GM23338 (cell line): ENCODE measurements at regions not wholly inside any gene's neighbourhood (a gene's known extent, or its start where the extent isn't known, plus 50 kb on each side); places are given as distances from the start of the nearest gene placed in this dataset.
A peak's percentile ranks its signal among the peaks of the same experiment; 100 is the strongest.

Experiments
- ATAC-seq: fragments of 200-7000 bp; cut with Tn5 transposase; 3 replicates; pipeline ENCODE4 v1.9.1; 2020
- DNase-seq: peaks from one replicate; pipeline ENCODE4 v3.0.0-alpha.2; 2015; ENCODE audit warnings: low spot score
- H2AFZ ChIP-seq: fragments of 200-600 bp; sonication (generic); 2 replicates; pipeline ENCODE4 v1.8.0; 2016; ENCODE audit warnings: antibody characterized with exemption, mild to moderate bottlenecking, moderate library complexity
- H3F3A ChIP-seq: fragments of 200-600 bp; sonication (generic); replicated peaks from 2 replicates; pipeline ENCODE4 v1.8.0; 2017; ENCODE audit warnings: antibody characterized with exemption, mixed run types, low read depth
- H3K27ac ChIP-seq: fragments of 200-600 bp; sonication (generic); 2 replicates; pipeline ENCODE4 v1.6.1; 2016; ENCODE audit warnings: low read depth
- H3K27me3 ChIP-seq: fragments of 200-600 bp; sonication (generic); 2 replicates; pipeline ENCODE4 v1.8.0; 2016; ENCODE audit warnings: mild to moderate bottlenecking, mixed run types, moderate library complexity; ENCODE audit not compliant: insufficient read depth
- H3K36me3 ChIP-seq: fragments of 200-600 bp; sonication (generic); 2 replicates; pipeline ENCODE4 v1.8.0; 2016; ENCODE audit warnings: mild to moderate bottlenecking; ENCODE audit not compliant: insufficient read depth
- H3K4me1 ChIP-seq: fragments of 200-600 bp; sonication (generic); 2 replicates; pipeline ENCODE4 v1.8.0; 2016; ENCODE audit warnings: mild to moderate bottlenecking, moderate library complexity; ENCODE audit not compliant: insufficient read depth
- H3K4me2 ChIP-seq: fragments of 200-600 bp; sonication (generic); 2 replicates; pipeline ENCODE4 v1.7.1; 2017; ENCODE audit warnings: mixed run types
- H3K4me3 ChIP-seq: fragments of 200-600 bp; sonication (generic); 2 replicates; pipeline ENCODE4 v1.6.1; 2016; ENCODE audit warnings: mixed run types
- H3K79me2 ChIP-seq: fragments of 200-600 bp; sonication (generic); replicated peaks from 2 replicates; pipeline ENCODE4 v1.8.0; 2017; ENCODE audit warnings: mild to moderate bottlenecking; ENCODE audit not compliant: insufficient read depth
- H3K9me2 ChIP-seq: fragments of 200-600 bp; sonication (generic); 2 replicates; pipeline ENCODE4 v1.8.0; 2017; ENCODE audit not compliant: insufficient read depth
- H4K20me1 ChIP-seq: fragments of 200-600 bp; sonication (generic); replicated peaks from 2 replicates; pipeline ENCODE4 v1.8.0; 2017; ENCODE audit warnings: mild to moderate bottlenecking; ENCODE audit not compliant: insufficient read depth
- H3K27ac Mint-ChIP-seq: 2 replicates; pipeline ENCODE4 v1.8.0; 2020; ENCODE audit warnings: inconsistent platforms, mild to moderate bottlenecking, moderate library complexity, mixed read lengths
- H3K27me3 Mint-ChIP-seq: 3 replicates; pipeline ENCODE4 v1.8.0; 2022; ENCODE audit warnings: low read depth, mild to moderate bottlenecking, moderate library complexity, mixed read lengths, inconsistent platforms; ENCODE audit not compliant: insufficient read depth, poor library complexity
- H3K36me3 Mint-ChIP-seq: 3 replicates; pipeline ENCODE4 v1.8.0; 2021; ENCODE audit warnings: low read depth, mild to moderate bottlenecking, inconsistent platforms, moderate library complexity, mixed read lengths
- H3K4me1 Mint-ChIP-seq: 3 replicates; pipeline ENCODE4 v1.8.0; 2020; ENCODE audit warnings: mild to moderate bottlenecking, inconsistent platforms, mixed read lengths
- H3K4me3 Mint-ChIP-seq: 3 replicates; pipeline ENCODE4 v1.8.0; 2021; ENCODE audit warnings: moderate library complexity, mild to moderate bottlenecking, inconsistent platforms, mixed read lengths
- H3K9me3 Mint-ChIP-seq: 3 replicates; pipeline ENCODE4 v1.8.0; 2020; ENCODE audit warnings: moderate library complexity, mild to moderate bottlenecking, inconsistent platforms, mixed read lengths
- CREB1 ChIP-seq: fragments of 250-450 bp; sonication (Bioruptor Pico); IDR thresholded peaks from 2 replicates; pipeline ENCODE4 v1.5.0; 2020; ENCODE audit warnings: low read depth, mild to moderate bottlenecking, moderate library complexity
- EZH2phosphoT487 ChIP-seq: fragments of 200-600 bp; sonication (generic); IDR thresholded peaks from one replicate; pipeline ENCODE4 v1.8.1; 2018; ENCODE audit warnings: antibody characterized with exemption; ENCODE audit not compliant: unreplicated experiment
- JUNB ChIP-seq: IDR thresholded peaks from one replicate; pipeline ENCODE4 v1.6.1; 2016; ENCODE audit warnings: antibody characterized with exemption; ENCODE audit not compliant: unreplicated experiment
- NANOG ChIP-seq: IDR thresholded peaks from 2 replicates; pipeline ENCODE4 v1.6.1; 2016; ENCODE audit warnings: antibody characterized with exemption, borderline replicate concordance
- POLR2AphosphoS5 ChIP-seq: IDR thresholded peaks from 2 replicates; pipeline ENCODE4 v1.6.1; 2016; ENCODE audit warnings: antibody characterized with exemption, low read depth
- STAT1 ChIP-seq: IDR thresholded peaks from one replicate; pipeline ENCODE4 v1.6.1; 2016; ENCODE audit warnings: antibody characterized with exemption; ENCODE audit not compliant: unreplicated experiment
- ZNF331 ChIP-seq: fragments of 250-450 bp; sonication (Bioruptor Pico); IDR thresholded peaks from 2 replicates; pipeline ENCODE4 v1.5.0; 2020; ENCODE audit warnings: low read depth, mild to moderate bottlenecking, moderate library complexity
- TF ChIP-seq, protein P1 (sequence below): IDR thresholded peaks from one replicate; pipeline ENCODE4 v1.6.1; 2018; ENCODE audit warnings: antibody characterized with exemption; ENCODE audit not compliant: unreplicated experiment
- TF ChIP-seq, protein P2 (sequence below), 2 experiments: fragments of 200-600 bp in 1 of 2; sonication (generic) in 1 of 2; conservative IDR thresholded peaks; 2 replicates each; pipeline versions ENCODE4 v1.5.1 to v1.6.1; 2016 to 2017; ENCODE audit warnings: antibody characterized with exemption in 2 of 2, low read depth in 2 of 2, mild to moderate bottlenecking in 2 of 2, moderate library complexity in 1 of 2
- TF ChIP-seq, protein P3 (sequence below): fragments of 250-450 bp; sonication (Bioruptor Pico); IDR thresholded peaks from 2 replicates; pipeline ENCODE4 v1.5.0; 2020; ENCODE audit warnings: mild to moderate bottlenecking, moderate library complexity

- no peaks in the 10 kb centered on the region for H3K27me3 ChIP-seq
- Mint-ChIP-seq H3K27me3 (no peaks in the 10 kb centered on the region), H3K36me3 (peaks cover 10% of the 10 kb centered on the region; the same call in 1 of the 3 replicates), H3K27ac (no peak overlapping the region), H3K4me1 (no peaks in the 10 kb centered on the region), H3K9me3 (peaks cover 16% of the 10 kb centered on the region), H3K4me3 (no peak overlapping the region)
- no peaks in the 10 kb centered on the region for H3K9me2 ChIP-seq
- H3K36me3 ChIP-seq: no peaks in the 10 kb centered on the region
- no peaks in the 10 kb centered on the region for H3K79me2 ChIP-seq
- ATAC-seq (no peak), DNase-seq (no peak)
- no peak overlapping the region for H2AFZ ChIP-seq
- no peak overlapping the region for H3K4me3 ChIP-seq
- no peaks in the 10 kb centered on the region for H4K20me1 ChIP-seq
- TF ChIP-seq STAT1: no peak
- TF ChIP-seq CREB1 (CRISPR knock-in tag): no peak
- no peak for TF ChIP-seq JUNB
- no peak overlapping the region for H3K27ac ChIP-seq
- H3F3A ChIP-seq: no peaks in the 10 kb centered on the region
- H3K4me1 ChIP-seq: no peaks in the 10 kb centered on the region
- no peak overlapping the region for H3K4me2 ChIP-seq
Measured at GRCh38 chr5:105088961-105089360, 1526.4 kb upstream of the NUDT12 start.

GRCh38 chr5:105088102-105088501 is 1525.5 kb upstream of the NUDT12 start:
- H2AFZ ChIP-seq: 0 out of 2 replicates have a peak overlapping the region, but pooled peaks have one; percentile 3
- H3K9me3 Mint-ChIP-seq: peaks cover 10% of the 10 kb centered on the region; the same call in 2 of the 3 replicates
- H3K9me2 ChIP-seq: no peaks in the 10 kb centered on the region
- no peaks in the 10 kb centered on the region for H3K27me3 ChIP-seq
- H3K4me1 Mint-ChIP-seq: no peaks in the 10 kb centered on the region
- no peaks in the 10 kb centered on the region for H3F3A ChIP-seq
- DNase-seq (no peak), ATAC-seq (no peak)
- H3K4me3 Mint-ChIP-seq: no peak overlapping the region
- H3K36me3 Mint-ChIP-seq: peaks cover 5% of the 10 kb centered on the region; the same call in 1 of the 3 replicates
- H3K27ac ChIP-seq: no peak overlapping the region
- no peaks in the 10 kb centered on the region for H3K27me3 Mint-ChIP-seq
- H3K4me2 ChIP-seq: no peak overlapping the region
- no peak overlapping the region for H3K27ac Mint-ChIP-seq
- no peaks in the 10 kb centered on the region for H3K36me3 ChIP-seq
- H3K79me2 ChIP-seq: no peaks in the 10 kb centered on the region
- no peak overlapping the region for H3K4me3 ChIP-seq
- H4K20me1 ChIP-seq: no peaks in the 10 kb centered on the region
- H3K4me1 ChIP-seq: no peaks in the 10 kb centered on the region
- TF ChIP-seq NANOG (no peak), EZH2phosphoT487 (no peak), POLR2AphosphoS5 (no peak), CREB1 (CRISPR knock-in tag) (no peak), ZNF331 (CRISPR knock-in tag) (no peak), JUNB (no peak)
- TF ChIP-seq, protein P1, sequence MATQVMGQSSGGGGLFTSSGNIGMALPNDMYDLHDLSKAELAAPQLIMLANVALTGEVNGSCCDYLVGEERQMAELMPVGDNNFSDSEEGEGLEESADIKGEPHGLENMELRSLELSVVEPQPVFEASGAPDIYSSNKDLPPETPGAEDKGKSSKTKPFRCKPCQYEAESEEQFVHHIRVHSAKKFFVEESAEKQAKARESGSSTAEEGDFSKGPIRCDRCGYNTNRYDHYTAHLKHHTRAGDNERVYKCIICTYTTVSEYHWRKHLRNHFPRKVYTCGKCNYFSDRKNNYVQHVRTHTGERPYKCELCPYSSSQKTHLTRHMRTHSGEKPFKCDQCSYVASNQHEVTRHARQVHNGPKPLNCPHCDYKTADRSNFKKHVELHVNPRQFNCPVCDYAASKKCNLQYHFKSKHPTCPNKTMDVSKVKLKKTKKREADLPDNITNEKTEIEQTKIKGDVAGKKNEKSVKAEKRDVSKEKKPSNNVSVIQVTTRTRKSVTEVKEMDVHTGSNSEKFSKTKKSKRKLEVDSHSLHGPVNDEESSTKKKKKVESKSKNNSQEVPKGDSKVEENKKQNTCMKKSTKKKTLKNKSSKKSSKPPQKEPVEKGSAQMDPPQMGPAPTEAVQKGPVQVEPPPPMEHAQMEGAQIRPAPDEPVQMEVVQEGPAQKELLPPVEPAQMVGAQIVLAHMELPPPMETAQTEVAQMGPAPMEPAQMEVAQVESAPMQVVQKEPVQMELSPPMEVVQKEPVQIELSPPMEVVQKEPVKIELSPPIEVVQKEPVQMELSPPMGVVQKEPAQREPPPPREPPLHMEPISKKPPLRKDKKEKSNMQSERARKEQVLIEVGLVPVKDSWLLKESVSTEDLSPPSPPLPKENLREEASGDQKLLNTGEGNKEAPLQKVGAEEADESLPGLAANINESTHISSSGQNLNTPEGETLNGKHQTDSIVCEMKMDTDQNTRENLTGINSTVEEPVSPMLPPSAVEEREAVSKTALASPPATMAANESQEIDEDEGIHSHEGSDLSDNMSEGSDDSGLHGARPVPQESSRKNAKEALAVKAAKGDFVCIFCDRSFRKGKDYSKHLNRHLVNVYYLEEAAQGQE: no peak
- TF ChIP-seq, protein P2, sequence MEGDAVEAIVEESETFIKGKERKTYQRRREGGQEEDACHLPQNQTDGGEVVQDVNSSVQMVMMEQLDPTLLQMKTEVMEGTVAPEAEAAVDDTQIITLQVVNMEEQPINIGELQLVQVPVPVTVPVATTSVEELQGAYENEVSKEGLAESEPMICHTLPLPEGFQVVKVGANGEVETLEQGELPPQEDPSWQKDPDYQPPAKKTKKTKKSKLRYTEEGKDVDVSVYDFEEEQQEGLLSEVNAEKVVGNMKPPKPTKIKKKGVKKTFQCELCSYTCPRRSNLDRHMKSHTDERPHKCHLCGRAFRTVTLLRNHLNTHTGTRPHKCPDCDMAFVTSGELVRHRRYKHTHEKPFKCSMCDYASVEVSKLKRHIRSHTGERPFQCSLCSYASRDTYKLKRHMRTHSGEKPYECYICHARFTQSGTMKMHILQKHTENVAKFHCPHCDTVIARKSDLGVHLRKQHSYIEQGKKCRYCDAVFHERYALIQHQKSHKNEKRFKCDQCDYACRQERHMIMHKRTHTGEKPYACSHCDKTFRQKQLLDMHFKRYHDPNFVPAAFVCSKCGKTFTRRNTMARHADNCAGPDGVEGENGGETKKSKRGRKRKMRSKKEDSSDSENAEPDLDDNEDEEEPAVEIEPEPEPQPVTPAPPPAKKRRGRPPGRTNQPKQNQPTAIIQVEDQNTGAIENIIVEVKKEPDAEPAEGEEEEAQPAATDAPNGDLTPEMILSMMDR (conservative IDR thresholded peaks at IDR 0.05; ENCODE audit: low read depth in 2 of 2): no peak
- TF ChIP-seq, protein P3, sequence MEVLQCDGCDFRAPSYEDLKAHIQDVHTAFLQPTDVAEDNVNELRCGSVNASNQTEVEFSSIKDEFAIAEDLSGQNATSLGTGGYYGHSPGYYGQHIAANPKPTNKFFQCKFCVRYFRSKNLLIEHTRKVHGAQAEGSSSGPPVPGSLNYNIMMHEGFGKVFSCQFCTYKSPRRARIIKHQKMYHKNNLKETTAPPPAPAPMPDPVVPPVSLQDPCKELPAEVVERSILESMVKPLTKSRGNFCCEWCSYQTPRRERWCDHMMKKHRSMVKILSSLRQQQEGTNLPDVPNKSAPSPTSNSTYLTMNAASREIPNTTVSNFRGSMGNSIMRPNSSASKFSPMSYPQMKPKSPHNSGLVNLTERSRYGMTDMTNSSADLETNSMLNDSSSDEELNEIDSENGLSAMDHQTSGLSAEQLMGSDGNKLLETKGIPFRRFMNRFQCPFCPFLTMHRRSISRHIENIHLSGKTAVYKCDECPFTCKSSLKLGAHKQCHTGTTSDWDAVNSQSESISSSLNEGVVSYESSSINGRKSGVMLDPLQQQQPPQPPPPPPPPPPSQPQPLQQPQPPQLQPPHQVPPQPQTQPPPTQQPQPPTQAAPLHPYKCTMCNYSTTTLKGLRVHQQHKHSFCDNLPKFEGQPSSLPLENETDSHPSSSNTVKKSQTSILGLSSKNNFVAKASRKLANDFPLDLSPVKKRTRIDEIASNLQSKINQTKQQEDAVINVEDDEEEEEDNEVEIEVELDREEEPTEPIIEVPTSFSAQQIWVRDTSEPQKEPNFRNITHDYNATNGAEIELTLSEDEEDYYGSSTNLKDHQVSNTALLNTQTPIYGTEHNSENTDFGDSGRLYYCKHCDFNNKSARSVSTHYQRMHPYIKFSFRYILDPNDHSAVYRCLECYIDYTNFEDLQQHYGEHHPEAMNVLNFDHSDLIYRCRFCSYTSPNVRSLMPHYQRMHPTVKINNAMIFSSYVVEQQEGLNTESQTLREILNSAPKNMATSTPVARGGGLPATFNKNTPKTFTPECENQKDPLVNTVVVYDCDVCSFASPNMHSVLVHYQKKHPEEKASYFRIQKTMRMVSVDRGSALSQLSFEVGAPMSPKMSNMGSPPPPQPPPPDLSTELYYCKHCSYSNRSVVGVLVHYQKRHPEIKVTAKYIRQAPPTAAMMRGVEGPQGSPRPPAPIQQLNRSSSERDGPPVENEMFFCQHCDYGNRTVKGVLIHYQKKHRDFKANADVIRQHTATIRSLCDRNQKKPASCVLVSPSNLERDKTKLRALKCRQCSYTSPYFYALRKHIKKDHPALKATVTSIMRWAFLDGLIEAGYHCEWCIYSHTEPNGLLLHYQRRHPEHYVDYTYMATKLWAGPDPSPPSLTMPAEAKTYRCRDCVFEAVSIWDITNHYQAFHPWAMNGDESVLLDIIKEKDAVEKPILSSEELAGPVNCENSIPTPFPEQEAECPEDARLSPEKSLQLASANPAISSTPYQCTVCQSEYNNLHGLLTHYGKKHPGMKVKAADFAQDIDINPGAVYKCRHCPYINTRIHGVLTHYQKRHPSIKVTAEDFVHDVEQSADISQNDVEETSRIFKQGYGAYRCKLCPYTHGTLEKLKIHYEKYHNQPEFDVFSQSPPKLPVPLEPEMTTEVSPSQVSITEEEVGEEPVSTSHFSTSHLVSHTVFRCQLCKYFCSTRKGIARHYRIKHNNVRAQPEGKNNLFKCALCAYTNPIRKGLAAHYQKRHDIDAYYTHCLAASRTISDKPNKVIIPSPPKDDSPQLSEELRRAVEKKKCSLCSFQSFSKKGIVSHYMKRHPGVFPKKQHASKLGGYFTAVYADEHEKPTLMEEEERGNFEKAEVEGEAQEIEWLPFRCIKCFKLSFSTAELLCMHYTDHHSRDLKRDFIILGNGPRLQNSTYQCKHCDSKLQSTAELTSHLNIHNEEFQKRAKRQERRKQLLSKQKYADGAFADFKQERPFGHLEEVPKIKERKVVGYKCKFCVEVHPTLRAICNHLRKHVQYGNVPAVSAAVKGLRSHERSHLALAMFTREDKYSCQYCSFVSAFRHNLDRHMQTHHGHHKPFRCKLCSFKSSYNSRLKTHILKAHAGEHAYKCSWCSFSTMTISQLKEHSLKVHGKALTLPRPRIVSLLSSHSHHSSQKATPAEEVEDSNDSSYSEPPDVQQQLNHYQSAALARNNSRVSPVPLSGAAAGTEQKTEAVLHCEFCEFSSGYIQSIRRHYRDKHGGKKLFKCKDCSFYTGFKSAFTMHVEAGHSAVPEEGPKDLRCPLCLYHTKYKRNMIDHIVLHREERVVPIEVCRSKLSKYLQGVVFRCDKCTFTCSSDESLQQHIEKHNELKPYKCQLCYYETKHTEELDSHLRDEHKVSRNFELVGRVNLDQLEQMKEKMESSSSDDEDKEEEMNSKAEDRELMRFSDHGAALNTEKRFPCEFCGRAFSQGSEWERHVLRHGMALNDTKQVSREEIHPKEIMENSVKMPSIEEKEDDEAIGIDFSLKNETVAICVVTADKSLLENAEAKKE (CRISPR knock-in tag): no peak
